OCI-LY1 (cell line): ENCODE measurements at regions not wholly inside any gene's neighbourhood (a gene's known extent, or its start where the extent isn't known, plus 50 kb on each side); places are given as distances from the start of the nearest gene placed in this dataset.

ENCODE experiments used
- H2AFZ ChIP-seq: fragments of 200-600 bp; sonication (generic), shearing (Covaris generic); 2 replicates; pipeline ENCODE4 v1.6.0; 2014; ENCODE audit warnings: antibody characterized with exemption, mild to moderate bottlenecking, low read length
- H3F3A ChIP-seq: fragments of 200-600 bp; sonication (generic), shearing (Covaris generic); 2 replicates; pipeline ENCODE4 v1.6.0; 2014; ENCODE audit warnings: mild to moderate bottlenecking, antibody characterized with exemption, low read length, moderate library complexity; ENCODE audit not compliant: insufficient read depth
- H3K27ac ChIP-seq: fragments of 200-600 bp; sonication (generic); 2 replicates; pipeline ENCODE4 v1.5.1; 2014; ENCODE audit warnings: low read length, mixed run types, mild to moderate bottlenecking, low read depth; ENCODE audit not compliant: poor library complexity, severe bottlenecking
- H3K27me3 ChIP-seq: fragments of 200-600 bp; sonication (generic); 2 replicates; pipeline ENCODE4 v1.6.0; 2014; ENCODE audit warnings: antibody characterized with exemption, mild to moderate bottlenecking, low read length, moderate library complexity; ENCODE audit not compliant: insufficient read depth
- H3K36me3 ChIP-seq: fragments of 200-600 bp; sonication (generic); 2 replicates; pipeline ENCODE4 v1.6.1; 2014; ENCODE audit warnings: mild to moderate bottlenecking, antibody characterized with exemption, low read length, moderate library complexity, mixed read lengths; ENCODE audit not compliant: insufficient read depth
- H3K4me1 ChIP-seq: fragments of 200-600 bp; sonication (generic); 2 replicates; pipeline ENCODE4 v1.5.1; 2014; ENCODE audit warnings: mild to moderate bottlenecking, low read length, moderate library complexity; ENCODE audit not compliant: insufficient read depth, severe bottlenecking
- H3K4me2 ChIP-seq: fragments of 200-600 bp; sonication (generic), shearing (Covaris generic); 2 replicates; pipeline ENCODE4 v1.6.1; 2014; ENCODE audit warnings: low read length
- H3K4me3 ChIP-seq: fragments of 200-600 bp; sonication (generic); 2 replicates; pipeline ENCODE4 v1.5.1; 2014; ENCODE audit warnings: low read length, low read depth, mild to moderate bottlenecking, mixed read lengths; ENCODE audit not compliant: poor library complexity, severe bottlenecking
- H3K79me2 ChIP-seq: fragments of 200-600 bp; shearing (Covaris generic); 2 replicates; pipeline ENCODE4 v1.6.1; 2016; ENCODE audit warnings: mixed run types, low read length, mixed read lengths; ENCODE audit not compliant: insufficient read depth
- H3K9ac ChIP-seq: fragments of 200-600 bp; sonication (generic), shearing (Covaris generic); 2 replicates; pipeline ENCODE4 v1.6.1; 2014; ENCODE audit warnings: mild to moderate bottlenecking, low read length, mixed read lengths
- H3K9me2 ChIP-seq: fragments of 200-600 bp; sonication (generic), shearing (Covaris generic); 2 replicates; pipeline ENCODE4 v1.6.1; 2014; ENCODE audit warnings: low read depth, mild to moderate bottlenecking, low read length, mixed read lengths
- H3K9me3 ChIP-seq: fragments of 200-600 bp; shearing (Covaris generic); 2 replicates; pipeline ENCODE4 v1.6.1; 2014; ENCODE audit warnings: low read length, mixed read lengths
- H4K20me1 ChIP-seq: fragments of 200-600 bp; sonication (generic), shearing (Covaris generic); 2 replicates; pipeline ENCODE4 v1.6.0; 2016; ENCODE audit warnings: mild to moderate bottlenecking, low read length; ENCODE audit not compliant: insufficient read depth
- CTCF ChIP-seq: fragments of 200-600 bp; sonication (generic), shearing (Covaris generic); IDR thresholded peaks from 2 replicates; pipeline ENCODE4 v1.5.1; 2017; ENCODE audit warnings: mild to moderate bottlenecking, antibody characterized with exemption, low read length, moderate library complexity, mixed read lengths
- EZH2 ChIP-seq: fragments of 200-600 bp; sonication (generic), shearing (Covaris generic); IDR thresholded peaks from 2 replicates; pipeline ENCODE4 v1.8.0; 2017; ENCODE audit warnings: borderline replicate concordance, mixed run types, mild to moderate bottlenecking, antibody characterized with exemption, low read length, moderate library complexity, mixed read lengths

- no peaks in the 10 kb centered on the region for H3K36me3 ChIP-seq
- H3K9me3 ChIP-seq = no peaks in the 10 kb centered on the region
- no peak overlapping the region for H2AFZ ChIP-seq
- H4K20me1 ChIP-seq = no peaks in the 10 kb centered on the region
- no peaks in the 10 kb centered on the region for H3K9me2 ChIP-seq
- H3F3A ChIP-seq = no peaks in the 10 kb centered on the region
- H3K4me3 ChIP-seq = no peak overlapping the region
- TF ChIP-seq CTCF (no peak), EZH2 (no peak)
- H3K27me3 ChIP-seq = no peaks in the 10 kb centered on the region
- H3K4me1 ChIP-seq = peaks cover 23% of the 10 kb centered on the region
- no peak overlapping the region for H3K4me2 ChIP-seq
- no peaks in the 10 kb centered on the region for H3K79me2 ChIP-seq
- no peak overlapping the region for H3K27ac ChIP-seq
- no peak overlapping the region for H3K9ac ChIP-seq
Measured at GRCh38 chr5:60335913-60336312, 364.1 kb downstream of the DEPDC1B start.

DNA sequence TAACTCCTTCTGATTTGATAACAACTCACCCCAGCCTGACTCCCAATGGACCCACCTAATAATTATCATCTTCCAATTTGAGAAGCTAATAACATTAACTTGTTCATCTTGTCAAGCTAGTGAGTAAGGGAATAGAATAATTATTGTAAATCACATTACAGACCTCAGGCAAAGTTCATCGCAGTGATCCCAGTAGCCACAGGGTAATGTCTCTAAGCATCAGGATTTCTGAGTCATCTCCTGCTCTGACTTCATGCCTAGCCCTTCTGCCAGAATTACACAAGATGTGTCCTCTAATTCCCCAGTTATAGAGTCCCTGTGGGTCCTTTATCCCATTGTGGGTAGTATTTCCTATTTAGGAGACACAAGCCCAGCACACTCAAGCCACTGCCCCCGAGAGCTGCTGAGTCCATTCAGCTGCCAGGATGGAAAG lies 365.7 kb downstream of the DEPDC1B start:
- Histone ChIP-seq H3K27ac (no peak overlapping the region), H3K4me1 (peaks cover 7% of the 10 kb centered on the region), H3K9me3 (no peaks in the 10 kb centered on the region), H3K4me2 (no peak overlapping the region), H3K4me3 (no peak overlapping the region), H4K20me1 (no peaks in the 10 kb centered on the region), H2AFZ (no peak overlapping the region), H3K9me2 (no peaks in the 10 kb centered on the region), H3F3A (no peaks in the 10 kb centered on the region), H3K79me2 (no peaks in the 10 kb centered on the region), H3K36me3 (no peaks in the 10 kb centered on the region), H3K9ac (no peak overlapping the region), H3K27me3 (no peaks in the 10 kb centered on the region)
- no peak for TF ChIP-seq CTCF
- no peak for TF ChIP-seq EZH2

DNA sequence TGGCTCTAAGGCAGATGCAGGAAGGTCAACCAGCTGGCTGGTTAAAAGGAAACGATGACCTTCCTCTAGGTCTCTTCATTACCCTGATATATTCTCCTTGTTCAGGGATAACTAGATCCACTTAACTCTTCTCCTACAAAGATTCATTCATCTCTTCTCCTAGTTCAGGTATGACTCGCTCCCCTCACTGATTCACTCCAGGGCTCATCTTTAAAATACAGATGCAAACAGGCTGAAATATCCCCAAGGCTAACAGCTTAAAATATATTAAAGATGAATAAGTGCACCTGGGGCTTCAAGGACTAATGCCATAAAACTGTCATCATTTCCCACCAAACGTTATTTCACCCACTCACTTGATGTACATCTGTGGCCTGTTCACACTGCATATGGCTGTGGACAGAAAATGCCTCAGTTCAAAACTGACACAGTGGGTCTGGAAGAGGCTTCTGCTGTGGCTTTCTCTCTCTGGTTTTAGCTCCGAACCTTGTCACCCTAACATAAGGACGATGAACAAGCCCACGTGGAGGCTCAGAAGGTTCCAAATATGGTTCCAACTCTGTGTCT lies 366.9 kb downstream of the DEPDC1B start:
- Histone ChIP-seq H3K27me3 (no peaks in the 10 kb centered on the region), H3K4me1 (no peaks in the 10 kb centered on the region), H3K4me3 (no peak overlapping the region), H3K9me3 (no peaks in the 10 kb centered on the region), H4K20me1 (no peaks in the 10 kb centered on the region), H2AFZ (no peak overlapping the region), H3K4me2 (no peak overlapping the region), H3K27ac (no peak overlapping the region), H3K36me3 (no peaks in the 10 kb centered on the region), H3K9me2 (no peaks in the 10 kb centered on the region), H3K9ac (no peak overlapping the region), H3K79me2 (no peaks in the 10 kb centered on the region), H3F3A (no peaks in the 10 kb centered on the region)
- TF ChIP-seq EZH2 = no peak
- no peak for TF ChIP-seq CTCF
